Breast epithelium (tissue), 3 donors: ENCODE measurements at regions not wholly inside any gene's neighbourhood (a gene's known extent, or its start where the extent isn't known, plus 50 kb on each side); places are given as distances from the start of the nearest gene placed in this dataset.

ENCODE experiments used
- POLR2A ChIP-seq: fragments of 450-650 bp; IDR thresholded peaks from one replicate; pipeline ENCODE4 v1.6.1; 2016; ENCODE audit warnings: antibody characterized with exemption, mild to moderate bottlenecking, moderate library complexity
- TF ChIP-seq, protein P1 (sequence below), 3 donors: fragments of 450-650 bp; IDR thresholded peaks; one replicate each; pipeline ENCODE4 v1.5.1; 2016 to 2017; ENCODE audit warnings: antibody characterized with exemption in 3 of 3, mild to moderate bottlenecking in 3 of 3, moderate library complexity in 3 of 3

DNA sequence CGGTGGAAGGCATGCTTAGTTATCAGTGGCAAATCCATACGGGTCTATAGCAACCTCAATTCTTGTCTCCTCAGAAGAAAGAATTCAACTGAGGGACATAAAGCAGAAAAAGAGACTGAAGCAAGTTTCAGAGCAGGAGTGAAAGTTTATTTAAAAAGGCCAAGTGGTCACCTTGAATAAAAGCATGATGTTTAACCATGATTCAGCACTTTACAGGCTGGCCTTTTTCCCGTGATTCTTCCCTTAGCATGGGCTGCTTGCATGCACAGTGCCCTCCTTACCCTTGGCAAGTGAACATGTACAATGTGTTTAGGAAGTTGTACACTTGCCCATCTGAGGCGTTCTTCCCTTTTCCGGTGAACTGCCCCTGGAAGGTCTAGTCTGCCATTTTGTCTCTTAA is 225.3 kb downstream of the ATP23 start:
- TF ChIP-seq, protein P1, sequence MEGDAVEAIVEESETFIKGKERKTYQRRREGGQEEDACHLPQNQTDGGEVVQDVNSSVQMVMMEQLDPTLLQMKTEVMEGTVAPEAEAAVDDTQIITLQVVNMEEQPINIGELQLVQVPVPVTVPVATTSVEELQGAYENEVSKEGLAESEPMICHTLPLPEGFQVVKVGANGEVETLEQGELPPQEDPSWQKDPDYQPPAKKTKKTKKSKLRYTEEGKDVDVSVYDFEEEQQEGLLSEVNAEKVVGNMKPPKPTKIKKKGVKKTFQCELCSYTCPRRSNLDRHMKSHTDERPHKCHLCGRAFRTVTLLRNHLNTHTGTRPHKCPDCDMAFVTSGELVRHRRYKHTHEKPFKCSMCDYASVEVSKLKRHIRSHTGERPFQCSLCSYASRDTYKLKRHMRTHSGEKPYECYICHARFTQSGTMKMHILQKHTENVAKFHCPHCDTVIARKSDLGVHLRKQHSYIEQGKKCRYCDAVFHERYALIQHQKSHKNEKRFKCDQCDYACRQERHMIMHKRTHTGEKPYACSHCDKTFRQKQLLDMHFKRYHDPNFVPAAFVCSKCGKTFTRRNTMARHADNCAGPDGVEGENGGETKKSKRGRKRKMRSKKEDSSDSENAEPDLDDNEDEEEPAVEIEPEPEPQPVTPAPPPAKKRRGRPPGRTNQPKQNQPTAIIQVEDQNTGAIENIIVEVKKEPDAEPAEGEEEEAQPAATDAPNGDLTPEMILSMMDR (IDR thresholded peaks at IDR 0.05): no peak
- TF ChIP-seq POLR2A: no peak
